Stimulated activated CD8-positive, alpha-beta memory T cell treated with anti-CD3 and anti-CD28 coated beads, Interleukin-7, amount 100 ng/mL, for 1 hour (primary cell): ENCODE measurements at regions not wholly inside any gene's neighbourhood (a gene's known extent, or its start where the extent isn't known, plus 50 kb on each side); places are given as distances from the start of the nearest gene placed in this dataset.
"Not testable (repeated sequence)": the region's sequence is repeated elsewhere in the genome, so short reads cannot be mapped to it uniquely, and the experiment has no call there.

Experiments
- DNase-seq, 2 donors: peaks; one replicate each; pipeline ENCODE4 v3.0.0-alpha.2; 2020; ENCODE audit warnings: low read depth in 2 of 2

DNA sequence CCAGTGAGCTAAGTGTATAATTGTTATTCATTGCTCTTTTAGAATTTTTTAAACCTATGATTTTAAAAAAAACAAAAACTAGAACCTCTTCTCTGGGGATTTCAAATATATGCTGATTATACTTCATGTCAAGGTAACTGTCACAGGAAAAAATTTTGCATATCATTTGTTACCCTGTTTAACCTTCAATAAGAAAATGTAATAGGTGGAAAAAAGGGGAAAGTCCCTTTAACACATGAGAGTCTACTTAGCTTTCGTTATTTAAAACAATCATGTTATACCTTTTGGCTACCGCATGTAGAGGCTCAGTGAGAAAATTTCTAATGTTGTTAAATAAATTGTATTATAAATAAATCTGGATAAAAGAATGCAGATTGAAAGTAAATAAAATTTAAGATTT, 190.1 kb upstream of the AKR1E2 start:
- DNase-seq: no peak

DNA sequence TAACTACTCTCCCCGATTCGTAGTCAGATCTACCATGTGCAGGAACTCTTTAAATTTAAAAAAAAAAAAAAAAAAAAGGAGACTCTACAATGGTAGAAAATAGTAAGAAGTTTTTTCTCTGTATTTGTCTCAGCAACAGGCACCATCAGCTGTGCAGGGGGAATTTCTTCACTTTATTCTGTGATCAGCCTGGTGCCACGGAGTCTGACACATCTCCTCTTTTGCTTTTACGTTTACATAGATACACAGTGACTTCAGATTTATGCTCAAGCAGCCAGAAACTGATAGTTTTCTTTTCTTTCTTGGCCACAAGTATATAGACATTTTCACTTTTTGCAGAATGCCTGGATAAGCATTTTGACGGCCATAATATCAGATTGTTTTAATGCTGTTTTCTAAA, 190.6 kb upstream of the AKR1E2 start:
- DNase-seq: no peak

DNA sequence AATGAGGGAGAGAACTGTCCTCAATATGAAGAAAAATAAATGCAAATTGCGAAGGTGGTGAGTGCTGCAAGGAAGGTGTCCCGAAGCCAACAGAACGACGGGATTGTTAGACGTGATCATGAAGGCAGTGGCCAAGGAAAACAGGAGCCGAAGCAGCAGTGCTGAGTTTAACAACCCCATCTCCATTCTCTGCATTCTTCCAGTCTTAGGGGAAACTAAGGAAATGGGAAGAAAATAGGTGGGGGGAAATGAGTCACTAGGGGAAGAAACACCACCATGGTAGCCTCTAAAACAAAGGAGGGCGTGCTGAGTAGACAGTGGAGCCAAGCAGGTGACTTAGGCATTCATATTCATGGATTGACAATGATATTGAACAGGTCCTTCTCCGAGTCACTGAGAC, 192.2 kb upstream of the AKR1E2 start:
- DNase-seq: no peak

DNA sequence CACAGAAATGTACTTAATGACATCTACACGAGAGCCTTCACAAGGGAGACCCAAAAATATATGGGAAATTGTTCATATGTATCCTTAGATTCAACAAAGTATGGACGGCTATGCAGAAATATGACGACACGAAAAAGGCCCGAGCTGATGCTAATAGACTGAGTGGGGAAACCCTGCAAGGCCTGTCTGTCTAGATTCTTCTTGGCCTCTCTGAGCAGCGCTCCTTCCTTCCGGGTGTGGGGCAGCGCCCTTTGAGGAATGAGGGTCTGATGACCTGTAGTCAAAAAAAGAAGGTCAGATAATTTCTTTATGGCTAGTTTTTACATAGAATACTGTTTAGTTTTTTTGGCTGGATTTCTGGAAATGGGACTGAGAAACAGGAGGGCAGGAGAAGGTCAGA, 192.8 kb upstream of the AKR1E2 start:
- no peak for DNase-seq

DNA sequence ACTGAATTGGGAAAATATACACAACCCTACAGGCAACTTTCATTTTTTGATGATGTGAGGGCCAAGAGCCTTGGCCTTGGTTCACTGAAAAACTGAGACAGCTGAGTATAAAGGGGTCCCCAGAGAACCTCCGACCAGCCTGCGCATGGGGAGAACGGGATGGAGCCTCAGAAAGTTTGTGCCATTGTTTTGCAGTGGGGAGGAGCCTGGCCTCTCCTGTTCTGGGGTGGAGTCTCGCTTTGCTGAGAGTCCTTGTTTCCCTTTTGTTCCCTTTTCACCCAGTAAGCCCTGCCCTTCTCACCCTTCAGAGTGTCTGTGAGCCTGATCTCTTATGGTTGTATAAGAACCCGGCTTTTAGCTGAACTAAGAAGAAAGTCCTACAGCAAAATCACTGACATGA, 193.2 kb upstream of the AKR1E2 start:
- no peak for DNase-seq

DNA sequence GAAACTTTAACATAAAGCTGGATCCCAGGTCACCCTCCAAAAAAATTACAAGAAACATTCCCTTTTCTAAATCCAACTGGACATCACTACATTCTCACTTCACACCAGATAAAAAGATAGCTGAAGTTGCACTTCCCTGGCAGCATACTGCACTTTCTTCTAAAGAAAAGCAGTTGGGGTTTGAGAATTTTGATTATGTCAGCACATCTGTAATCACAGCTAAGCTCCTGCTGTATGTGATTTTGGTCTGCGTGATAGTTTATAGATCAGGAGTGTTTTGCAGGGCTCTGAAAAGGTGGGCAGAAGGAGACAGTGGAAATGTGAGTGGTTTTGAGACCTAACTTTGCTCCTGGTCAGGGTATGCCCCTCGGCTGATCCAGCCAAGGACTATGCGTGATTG, 199.1 kb upstream of the AKR1E2 start:
- DNase-seq: no peak

DNA sequence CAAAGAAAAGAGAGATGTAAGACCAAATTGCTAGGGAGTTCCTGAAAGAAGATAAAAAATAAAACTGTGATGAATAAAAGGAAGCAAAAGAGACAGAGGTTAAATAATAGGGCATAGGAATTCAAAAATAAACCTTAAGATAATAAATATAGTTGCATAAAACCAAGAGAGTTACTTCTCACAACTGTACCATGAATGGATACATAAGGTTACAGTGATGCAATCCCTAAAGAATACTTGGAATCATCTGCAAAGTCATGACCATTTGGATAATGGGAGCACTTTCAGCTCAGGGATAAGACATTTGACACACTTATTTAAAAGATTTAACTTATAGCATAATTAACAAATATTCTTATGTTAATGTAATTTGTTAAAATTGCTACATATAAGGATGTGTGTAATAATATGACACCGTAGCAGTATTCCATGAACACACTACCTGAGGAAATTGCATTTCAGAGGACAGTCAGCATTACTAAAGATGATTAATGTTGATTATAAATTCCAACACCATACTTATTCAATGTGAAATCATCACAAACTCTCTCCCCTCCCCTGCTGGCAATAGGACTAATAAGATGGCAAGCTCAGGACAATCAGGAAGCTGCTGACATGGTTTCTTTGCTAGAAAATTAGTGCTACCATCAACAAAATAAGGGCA, 202.1 kb upstream of the AKR1E2 start:
- no peak for DNase-seq

DNA sequence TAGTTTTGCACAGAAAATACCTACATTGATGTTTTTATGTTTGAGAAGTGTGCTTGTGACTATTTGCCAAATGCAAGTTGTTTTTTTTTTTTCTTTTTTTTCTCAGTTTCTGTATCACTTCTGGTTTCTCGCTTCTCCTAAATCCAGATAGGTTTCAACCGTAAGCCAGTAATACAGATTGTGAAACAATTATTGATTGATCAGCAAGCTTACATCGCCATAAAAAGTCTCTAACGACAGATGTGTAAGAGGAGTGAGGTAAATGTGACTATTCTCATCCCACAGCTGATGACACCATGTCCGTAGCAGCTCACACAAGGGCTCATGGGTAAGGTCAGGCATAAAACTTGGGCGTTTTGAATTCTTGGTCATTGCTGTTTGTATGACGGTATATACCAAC, 202.8 kb upstream of the AKR1E2 start:
- no peak for DNase-seq

DNA sequence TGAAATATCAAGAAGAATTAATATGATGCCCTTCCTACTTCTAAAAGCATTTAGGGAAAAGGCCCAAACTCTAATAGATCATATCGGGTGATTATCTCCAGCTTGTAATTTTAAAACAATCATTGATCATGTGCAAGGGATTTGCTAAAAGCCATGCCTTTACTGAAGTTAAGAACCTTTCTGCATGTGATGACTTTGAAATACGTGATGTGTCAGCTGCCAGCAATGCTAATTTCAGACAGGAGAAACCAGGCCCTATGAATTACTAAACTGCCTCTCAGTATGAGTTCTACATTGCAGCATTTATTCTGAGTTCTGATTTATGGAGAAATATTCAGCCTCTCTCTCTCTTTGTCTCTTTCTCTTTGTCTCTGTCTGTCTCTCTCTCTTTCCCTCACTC, 203.6 kb upstream of the AKR1E2 start:
- DNase-seq: no peak

DNA sequence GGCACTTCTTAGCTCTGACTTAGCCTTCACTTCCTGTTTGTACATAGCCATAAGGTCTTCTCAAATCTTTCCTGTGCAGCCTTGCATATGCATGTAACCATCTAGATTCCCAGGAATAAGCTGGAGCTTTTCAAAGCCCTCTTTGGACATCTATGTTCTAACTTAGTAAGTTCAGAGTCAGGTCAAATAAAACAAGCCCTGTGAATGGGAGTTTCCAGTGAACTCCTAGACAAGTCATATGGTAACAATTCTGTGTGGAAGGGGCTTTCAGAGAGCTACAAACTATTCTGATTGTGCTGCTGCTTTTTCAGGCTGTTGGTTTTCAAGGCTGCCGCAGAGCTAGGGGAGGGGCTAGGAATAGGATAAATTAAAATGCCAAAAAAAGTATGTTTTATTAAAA, 208.4 kb upstream of the AKR1E2 start:
- no peak for DNase-seq

DNA sequence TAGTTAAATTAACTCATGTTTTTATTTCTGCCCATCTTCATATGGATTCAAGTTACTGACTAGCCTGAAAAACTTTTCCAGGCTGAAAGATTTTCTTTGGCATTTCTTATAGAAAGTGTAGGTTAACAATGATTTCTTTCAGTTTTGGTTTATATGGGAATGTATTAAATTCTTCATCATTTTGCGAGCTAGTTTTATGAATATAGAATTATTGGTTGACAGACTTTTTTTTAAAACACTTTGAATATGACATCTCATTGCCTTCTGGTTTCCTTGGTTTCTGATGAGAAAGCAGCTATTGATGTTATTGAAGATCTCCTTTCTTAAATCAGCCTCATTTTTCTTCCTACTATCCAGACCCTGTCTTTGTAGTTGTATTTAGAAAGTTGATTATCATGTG, 211.0 kb upstream of the AKR1E2 start:
- no peak for DNase-seq

DNA sequence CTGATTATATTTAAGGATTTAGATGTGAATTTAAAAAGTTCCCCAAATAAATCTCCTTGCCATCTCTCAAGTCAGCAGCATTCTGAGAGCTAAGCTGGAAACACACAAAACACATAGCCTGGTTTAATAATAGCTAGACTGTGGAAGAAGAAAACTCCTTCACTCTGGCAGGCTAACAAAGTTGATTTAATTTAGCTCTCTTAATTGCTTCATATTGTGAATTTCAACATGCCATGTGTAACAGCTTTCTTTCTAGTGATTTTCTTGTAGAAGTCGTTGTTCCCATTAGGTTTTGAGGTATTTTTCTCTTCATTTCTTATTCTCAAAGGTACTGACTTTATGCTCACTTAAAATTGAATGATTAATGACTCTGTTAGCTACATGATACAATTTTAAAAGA, 216.8 kb upstream of the AKR1E2 start:
- DNase-seq: no peak

DNA sequence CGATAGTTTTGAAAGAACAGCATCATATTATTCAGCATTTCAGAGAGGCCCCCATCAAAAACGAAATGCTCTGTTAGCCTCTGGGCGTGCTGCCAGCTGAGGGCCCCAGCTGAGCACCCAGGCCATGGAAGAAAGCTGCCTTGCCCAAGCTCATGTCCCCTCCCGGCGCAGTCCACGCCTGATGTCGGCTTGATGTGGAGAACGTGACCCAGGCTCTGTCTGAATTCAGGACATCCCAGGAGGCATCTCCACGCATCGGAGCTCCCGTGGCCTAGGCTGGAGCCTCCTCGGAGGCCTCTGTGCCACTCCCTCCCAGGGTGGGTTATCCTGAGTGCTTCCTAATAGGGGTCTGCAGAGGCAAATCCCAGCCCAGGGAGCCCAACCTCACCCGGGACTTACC, 218.3 kb upstream of the AKR1E2 start:
- DNase-seq: no peak

DNA sequence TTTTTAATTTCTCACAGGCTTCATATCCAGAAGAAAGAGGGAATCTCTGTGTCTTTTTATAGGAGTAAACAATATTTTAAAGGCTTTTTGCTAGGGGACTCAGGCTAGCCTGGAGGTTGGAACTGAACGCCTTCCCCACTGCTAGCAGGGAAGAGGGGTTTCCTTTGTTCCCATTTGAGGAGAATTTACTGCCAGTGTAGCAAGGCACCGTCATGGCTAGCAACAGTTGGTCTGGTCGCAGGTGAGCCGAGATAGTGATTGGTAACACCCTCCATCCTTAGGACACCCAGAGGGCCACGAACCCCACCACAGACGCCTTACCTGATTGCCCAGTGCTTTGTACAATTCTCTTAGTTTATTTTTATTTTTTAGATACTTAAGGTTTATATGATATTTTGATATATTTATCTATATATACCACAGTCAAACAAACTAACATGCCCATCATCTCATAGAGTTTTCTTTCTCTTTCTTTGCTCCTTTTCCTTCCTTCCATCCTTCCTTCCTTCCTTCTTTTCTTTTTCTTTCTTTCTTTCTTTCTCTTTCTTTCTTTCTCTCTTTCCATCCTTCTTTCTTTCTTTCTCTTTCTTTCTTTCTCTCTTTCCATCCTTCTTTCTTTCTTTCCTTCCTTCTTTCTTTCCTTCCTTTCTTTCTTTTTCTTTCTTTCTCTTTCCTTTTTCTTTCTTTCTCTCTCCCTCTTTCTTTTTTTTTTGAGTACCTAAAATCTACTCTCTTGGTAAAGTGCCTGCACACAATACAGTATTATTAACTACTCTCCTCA, 219.0 kb upstream of the AKR1E2 start:
- DNase-seq: no peak

DNA sequence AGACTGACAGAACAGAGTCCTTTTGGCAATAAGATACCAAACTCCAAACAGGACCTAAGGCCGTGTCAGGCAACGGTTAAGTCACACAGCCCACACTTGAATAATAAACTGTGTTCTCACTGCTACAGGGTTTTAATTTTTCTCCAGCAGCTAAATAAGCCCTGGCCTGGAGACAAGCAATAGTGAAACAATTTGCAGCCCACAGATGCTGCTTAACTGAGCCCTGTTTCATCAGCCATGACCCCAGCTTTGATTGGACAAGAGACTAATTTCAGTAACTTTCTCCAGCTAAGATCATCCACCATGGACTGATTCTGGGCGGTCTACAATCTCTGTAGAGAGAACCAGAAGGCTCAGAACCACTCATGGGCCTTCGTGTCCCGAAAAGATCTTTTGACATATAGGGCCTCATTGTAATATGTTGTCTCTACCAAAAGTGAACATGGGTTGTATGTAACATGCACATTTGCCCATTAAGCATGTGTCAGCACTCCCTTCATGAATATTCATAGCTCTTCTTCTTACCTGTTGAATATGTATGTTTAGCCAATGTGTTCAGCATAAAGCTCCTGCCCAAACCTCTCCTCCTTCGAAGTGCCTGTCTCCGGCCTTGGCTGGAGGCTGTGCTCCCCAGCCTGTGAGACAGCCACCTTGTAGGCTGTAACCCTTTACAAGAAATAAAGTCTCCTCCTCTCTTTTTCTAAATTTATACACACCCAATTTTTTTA, 223.1 kb upstream of the AKR1E2 start:
- DNase-seq: no peak

DNA sequence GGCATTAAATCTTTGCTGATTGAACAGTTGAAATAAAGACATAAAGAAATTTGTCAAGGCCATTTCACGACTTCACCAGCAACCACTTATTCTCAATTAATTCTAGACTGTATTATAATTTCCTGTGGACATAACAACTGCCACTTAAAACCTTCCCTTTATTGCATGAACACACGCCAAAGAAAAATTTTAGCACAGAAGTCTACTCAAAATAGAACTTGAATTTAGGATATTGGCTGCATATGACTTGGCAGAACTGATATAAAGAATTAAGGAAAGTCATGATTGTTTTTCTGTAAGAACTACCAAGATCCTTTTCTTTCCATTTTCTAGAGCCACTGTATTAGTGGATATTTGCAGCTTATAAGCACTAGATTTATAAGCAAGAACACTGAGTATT, 226.5 kb upstream of the AKR1E2 start:
- DNase-seq: no peak

DNA sequence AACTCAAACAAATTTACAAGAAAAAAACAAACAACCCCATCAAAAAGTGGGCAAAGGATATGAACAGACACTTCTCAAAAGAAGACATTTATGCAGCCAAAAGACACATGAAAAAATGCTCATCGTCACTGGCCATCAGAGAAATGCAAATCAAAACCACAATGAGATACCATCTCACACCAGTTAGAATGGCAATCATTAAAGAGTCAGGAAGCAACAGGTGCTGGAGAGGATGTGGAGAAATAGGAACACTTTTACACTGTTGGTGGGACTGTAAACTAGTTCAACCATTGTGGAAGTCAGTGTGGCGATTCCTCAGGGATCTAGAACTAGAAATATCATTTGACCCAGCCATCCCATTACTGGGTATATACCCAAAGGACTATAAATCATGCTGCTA, 228.1 kb upstream of the AKR1E2 start:
- not testable (repeated sequence) for DNase-seq

DNA sequence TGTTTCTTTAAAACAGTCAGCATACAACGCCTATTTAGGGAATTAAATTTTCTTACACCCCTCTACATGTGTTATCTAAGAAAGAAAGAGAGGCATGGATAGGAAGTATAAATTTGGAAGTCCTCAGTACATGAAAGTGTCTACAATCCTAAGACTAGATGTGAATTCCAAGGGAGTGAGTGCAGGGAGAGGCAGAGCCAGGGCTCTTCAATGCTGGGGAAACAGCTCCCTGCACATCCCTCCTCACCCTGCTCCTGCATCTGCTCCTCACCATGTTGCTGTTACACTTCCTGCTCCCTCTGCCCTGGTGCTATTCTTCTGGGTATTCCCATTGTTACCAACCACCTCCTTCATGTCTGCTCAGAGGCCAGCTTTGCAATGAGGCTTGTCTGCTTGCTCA, 229.1 kb upstream of the AKR1E2 start:
- DNase-seq: no peak

DNA sequence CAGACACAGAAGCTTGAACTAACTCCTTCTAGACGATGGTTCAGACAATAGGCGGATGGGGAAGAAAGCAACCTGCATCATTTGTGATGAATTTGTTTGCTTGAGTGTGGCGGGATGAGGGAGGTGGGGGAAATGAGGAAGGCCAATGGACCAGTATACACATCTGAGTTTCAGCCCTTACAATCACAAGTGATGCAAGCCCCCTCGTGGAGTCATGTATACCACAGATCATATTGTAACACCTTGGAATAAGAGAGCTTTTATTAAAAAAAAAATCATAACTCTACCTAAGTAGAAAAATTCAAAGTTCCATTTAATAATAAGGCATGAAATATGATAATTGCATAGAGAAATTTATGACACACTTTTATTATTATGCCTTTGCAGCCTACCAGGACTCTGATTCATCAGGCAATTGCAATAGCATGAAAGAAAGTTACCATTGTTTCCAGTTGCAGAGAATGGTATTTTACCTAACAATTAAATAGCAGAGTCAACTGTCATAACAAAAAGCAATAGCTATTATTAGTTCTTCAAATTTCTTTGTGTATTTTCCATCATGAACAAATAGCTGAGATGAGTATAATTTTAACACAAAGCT, 230.2 kb upstream of the AKR1E2 start:
- DNase-seq: no peak

DNA sequence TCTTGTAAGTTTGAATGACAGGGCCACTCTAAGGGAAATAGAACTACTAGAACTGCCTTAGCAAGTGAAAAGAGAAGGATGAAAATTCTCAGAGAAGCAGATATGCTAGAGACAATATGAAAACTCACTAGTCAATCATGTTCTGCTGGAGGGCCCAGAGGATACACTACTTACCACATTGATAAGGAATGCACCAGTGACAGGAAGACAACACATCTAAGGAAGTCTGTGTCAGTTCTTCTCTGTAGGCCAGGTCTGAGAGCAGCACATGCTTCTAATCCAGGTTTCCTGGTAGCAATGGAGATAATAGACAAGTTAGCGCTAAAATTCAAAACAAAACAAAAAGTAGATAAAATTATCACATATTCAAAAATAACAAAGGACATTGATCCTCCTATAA, 235.2 kb upstream of the AKR1E2 start:
- no peak for DNase-seq

DNA sequence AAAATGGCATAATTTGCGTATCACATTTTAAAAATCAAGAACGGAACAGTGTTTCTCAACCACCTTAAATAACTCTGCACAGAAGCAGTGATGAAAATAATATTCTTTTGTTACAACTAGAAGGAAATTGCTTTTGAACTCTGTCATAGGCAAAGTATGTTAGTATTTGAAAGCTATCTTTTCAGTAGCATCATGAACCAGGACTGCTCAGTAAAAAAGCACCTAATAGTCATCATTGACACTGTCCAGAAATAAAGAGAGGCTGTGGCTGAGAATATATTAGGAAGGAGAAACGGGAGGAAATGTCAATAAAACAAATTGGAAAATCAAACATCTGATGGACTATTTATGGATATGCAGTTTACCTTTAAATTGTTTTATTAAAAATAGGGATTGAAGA, 237.2 kb upstream of the AKR1E2 start:
- DNase-seq: no peak

DNA sequence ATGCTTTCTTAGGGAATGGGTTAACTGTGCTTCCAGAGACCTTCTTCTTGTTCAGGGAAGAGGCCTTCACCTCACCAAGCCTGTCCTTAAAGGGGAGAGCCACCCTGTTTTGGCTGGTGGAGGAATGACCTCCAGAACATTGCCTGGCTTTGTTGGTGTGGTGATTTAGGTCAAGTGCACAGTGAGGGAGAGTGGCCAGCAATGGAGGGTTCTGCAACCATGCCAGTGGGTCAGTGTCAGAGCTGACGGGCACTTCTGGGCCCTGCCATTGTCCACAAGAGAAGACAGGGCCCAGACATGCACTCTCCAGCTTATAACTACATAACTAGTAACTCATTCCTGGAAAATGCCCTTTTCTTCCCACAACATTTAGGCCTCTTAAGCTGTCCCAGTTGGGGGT, 238.5 kb upstream of the AKR1E2 start:
- DNase-seq: no peak

DNA sequence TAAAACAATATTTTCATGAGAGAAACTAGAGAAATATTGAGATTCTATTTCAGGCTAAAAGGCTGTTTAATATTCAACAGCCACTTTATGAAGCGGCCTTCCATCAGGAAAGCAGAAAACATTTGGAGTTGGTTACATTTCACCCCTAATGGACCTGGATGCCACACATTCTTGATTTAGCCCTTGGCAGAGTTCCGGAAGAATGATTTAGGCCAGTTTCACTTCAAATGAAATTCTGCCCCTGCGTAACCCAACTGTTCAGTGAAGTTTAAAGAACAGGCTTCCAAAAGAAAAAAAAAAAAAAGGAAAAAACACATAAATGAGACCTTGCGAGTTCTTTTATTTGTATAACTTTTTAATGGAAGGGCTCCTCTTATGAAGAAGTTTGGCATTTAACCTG, 239.2 kb upstream of the AKR1E2 start:
- DNase-seq: no peak
